Suprapubic skin (tissue), 4 donors: ENCODE measurements at regions not wholly inside any gene's neighbourhood (a gene's known extent, or its start where the extent isn't known, plus 50 kb on each side); places are given as distances from the start of the nearest gene placed in this dataset.

Experiments used
- DNase-seq, 2 donors: peaks; one replicate each; pipeline ENCODE4 v3.0.0-alpha.2; 2019; ENCODE audit warnings: low spot score in 2 of 2
- H3K27ac ChIP-seq: fragments of 200-600 bp; sonication (generic); one replicate; pipeline ENCODE4 v1.5.1; 2019
- H3K27me3 ChIP-seq: fragments of 200-600 bp; sonication (generic); one replicate; pipeline ENCODE4 v1.5.1; 2019
- H3K36me3 ChIP-seq: fragments of 200-600 bp; sonication (generic); one replicate; pipeline ENCODE4 v1.5.1; 2019
- H3K4me1 ChIP-seq: fragments of 200-600 bp; sonication (generic); one replicate; pipeline ENCODE4 v1.5.1; 2019
- H3K4me3 ChIP-seq: fragments of 200-600 bp; sonication (generic); one replicate; pipeline ENCODE4 v1.5.1; 2019; ENCODE audit warnings: mild to moderate bottlenecking
- H3K9me3 ChIP-seq: fragments of 200-600 bp; sonication (generic); one replicate; pipeline ENCODE4 v1.5.1; 2019
- EP300 ChIP-seq: sonication (generic); formaldehyde crosslinking; IDR thresholded peaks from one replicate; pipeline ENCODE4 v1.6.1; 2017; ENCODE audit warnings: antibody characterized with exemption
- POLR2A ChIP-seq, 2 donors: fragments of 450-650 bp; IDR thresholded peaks; one replicate each; pipeline ENCODE4 v1.6.1; 2017; ENCODE audit warnings: antibody characterized with exemption in 2 of 2, mild to moderate bottlenecking in 2 of 2, moderate library complexity in 2 of 2
- POLR2AphosphoS5 ChIP-seq, 3 donors: sonication (generic); formaldehyde crosslinking; IDR thresholded peaks; one replicate each; pipeline ENCODE4 v1.6.1; 2017; ENCODE audit warnings: antibody characterized with exemption in 3 of 3
- WGBS: methylation state at CpG from one replicate; pipeline ENCODE4 v1.1.5; 2018; 5-methylcytosine and 5-hydroxymethylcytosine counted together
- TF ChIP-seq, protein P1 (sequence below), 2 donors: fragments of 200-600 bp in 1 of 2; fragments of 450-650 bp in 1 of 2; sonication (generic) in 1 of 2; IDR thresholded peaks; one replicate each; pipeline ENCODE4 v1.5.1; 2016 to 2019; ENCODE audit warnings: antibody characterized with exemption in 2 of 2, mild to moderate bottlenecking in 1 of 2, moderate library complexity in 1 of 2

DNA sequence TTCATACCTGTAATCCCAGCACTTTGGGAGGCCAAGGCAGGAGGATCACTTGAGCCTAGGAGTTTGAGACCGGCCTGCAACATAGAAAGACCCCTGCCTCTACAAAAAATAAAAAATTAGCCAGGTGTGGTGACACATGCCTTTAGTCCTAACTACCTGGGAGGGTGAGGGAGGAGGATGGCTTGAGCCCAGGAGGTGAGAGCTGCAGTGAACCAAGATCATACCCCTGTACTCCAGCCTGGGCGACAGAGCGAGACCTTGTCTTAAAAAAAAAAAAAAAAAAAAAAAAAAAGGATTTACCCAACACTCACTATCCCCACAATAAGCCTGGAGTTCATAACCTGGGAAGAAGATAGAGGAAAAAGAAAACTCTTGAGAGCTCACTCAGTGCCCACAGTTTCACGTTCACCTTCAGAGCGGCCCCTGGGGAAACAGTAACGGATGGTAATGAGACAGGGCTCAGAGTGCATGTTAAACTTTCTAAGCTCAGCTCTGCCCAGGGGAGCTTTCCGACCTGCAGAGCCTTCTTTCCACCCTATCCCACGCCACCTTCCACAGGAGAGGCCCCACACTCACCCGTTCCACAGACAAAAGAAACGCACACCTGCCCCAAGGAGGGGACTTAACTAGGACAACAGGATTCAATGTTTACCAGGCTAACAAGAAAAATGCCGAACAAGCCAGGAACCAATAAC, 259.8 kb upstream of the KLF14 start:
- Histone ChIP-seq H3K9me3 (no peaks in the 10 kb centered on the region), H3K27me3 (no peaks in the 10 kb centered on the region), H3K4me1 (peaks cover 94% of the 10 kb centered on the region), H3K4me3 (peak overlapping the region; percentile 8), H3K36me3 (no peaks in the 10 kb centered on the region), H3K27ac (peak overlapping the region; percentile 92)
- TF ChIP-seq, protein P1, sequence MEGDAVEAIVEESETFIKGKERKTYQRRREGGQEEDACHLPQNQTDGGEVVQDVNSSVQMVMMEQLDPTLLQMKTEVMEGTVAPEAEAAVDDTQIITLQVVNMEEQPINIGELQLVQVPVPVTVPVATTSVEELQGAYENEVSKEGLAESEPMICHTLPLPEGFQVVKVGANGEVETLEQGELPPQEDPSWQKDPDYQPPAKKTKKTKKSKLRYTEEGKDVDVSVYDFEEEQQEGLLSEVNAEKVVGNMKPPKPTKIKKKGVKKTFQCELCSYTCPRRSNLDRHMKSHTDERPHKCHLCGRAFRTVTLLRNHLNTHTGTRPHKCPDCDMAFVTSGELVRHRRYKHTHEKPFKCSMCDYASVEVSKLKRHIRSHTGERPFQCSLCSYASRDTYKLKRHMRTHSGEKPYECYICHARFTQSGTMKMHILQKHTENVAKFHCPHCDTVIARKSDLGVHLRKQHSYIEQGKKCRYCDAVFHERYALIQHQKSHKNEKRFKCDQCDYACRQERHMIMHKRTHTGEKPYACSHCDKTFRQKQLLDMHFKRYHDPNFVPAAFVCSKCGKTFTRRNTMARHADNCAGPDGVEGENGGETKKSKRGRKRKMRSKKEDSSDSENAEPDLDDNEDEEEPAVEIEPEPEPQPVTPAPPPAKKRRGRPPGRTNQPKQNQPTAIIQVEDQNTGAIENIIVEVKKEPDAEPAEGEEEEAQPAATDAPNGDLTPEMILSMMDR (IDR thresholded peaks at IDR 0.05), result no peak
- no peak for TF ChIP-seq EP300
- TF ChIP-seq POLR2A (IDR thresholded peaks at IDR 0.05), result no peak
- TF ChIP-seq POLR2AphosphoS5 (IDR thresholded peaks at IDR 0.05), result no peak
- DNase-seq, result no peak
- WGBS, result 64% methylated on average over 11 of the region's 11 CpGs

DNA sequence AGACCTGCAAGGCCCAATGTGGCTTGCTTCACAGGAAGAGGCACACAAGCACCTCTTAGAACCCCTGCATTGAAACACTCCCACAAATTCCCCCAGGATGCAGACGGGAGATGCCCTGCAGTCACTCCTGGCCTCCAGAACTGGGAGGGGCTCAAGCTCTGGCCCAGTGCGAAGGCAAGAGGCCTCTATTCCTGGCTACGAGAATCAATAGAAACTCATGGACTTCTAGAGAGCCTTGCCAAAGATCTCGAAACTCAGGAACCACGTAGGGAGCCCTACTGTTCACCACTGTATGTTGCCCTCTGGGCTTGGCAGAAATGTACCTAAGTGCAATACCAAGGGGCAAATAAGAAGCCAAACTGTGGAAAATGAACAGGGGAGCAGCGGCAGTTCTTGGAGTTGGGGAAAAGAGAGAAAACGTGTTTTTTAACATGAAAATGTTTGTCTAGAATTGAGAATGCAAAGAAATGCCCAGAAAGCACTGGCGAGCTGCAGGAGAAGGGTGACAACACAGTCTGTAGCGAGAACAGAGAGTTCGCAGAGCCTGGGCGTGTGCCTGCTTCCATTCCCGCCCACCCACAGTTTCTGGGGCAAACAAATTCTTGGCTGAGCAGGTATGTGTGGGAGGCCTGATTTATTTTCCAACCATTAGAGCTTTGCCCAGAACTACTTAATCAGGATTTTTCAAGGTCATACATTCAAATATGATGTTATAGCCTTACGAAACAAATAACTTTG, 260.5 kb upstream of the KLF14 start:
- no peaks in the 10 kb centered on the region for H3K36me3 ChIP-seq
- peaks cover 94% of the 10 kb centered on the region for H3K4me1 ChIP-seq
- no peak for TF ChIP-seq EP300
- TF ChIP-seq, protein P1 (IDR thresholded peaks at IDR 0.05), result no peak
- peak in 1 of 3 donors; percentile 48 for TF ChIP-seq POLR2AphosphoS5 (IDR thresholded peaks at IDR 0.05)
- TF ChIP-seq POLR2A (IDR thresholded peaks at IDR 0.05), result no peak
- H3K27ac ChIP-seq, result peak overlapping the region; percentile 92
- H3K27me3 ChIP-seq, result no peaks in the 10 kb centered on the region
- no peak for DNase-seq
- 32% methylated on average over 13 of the region's 13 CpGs for WGBS
- peak overlapping the region; percentile 8 for H3K4me3 ChIP-seq
- H3K9me3 ChIP-seq, result no peaks in the 10 kb centered on the region

DNA sequence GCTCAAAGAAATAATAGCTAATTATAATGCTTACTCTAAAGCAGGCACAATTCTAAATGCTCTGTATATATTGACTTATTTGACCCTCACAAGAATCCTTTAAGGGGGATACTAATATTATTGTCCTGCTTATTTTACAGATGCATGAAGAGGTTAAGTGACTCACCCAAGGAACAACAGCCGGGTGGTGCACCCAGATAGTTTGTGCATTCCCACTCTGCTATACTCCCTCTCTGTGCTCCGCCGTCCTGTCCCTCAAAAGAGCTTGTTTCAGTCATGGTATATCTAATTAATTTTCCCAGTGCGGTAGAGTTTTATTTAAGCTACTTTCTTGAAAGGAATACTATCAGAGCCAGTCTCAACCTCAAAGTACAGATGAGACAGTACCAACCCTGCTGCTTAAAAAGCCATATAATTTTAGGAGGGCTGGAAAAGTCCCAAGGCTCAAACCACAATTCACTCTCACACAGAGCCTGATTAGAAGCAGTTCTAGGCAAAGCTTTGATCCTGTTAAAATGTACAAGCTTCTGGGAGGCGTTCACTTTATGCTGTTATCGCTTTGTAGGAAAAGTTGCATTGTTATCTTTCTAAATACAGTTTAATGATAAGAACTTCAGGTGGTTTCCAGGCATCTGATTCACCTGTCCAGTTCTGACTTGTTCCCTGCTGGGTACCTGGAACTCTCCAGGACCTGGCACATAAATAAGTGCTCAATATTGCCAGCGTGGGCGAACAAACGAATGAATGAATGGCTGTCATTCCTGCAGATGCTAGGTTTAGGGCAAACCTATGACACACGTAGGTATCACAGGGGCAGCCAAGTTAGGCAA, 261.5 kb upstream of the KLF14 start:
- no peak for DNase-seq
- Histone ChIP-seq H3K27me3 (no peaks in the 10 kb centered on the region), H3K36me3 (no peaks in the 10 kb centered on the region), H3K9me3 (no peaks in the 10 kb centered on the region), H3K4me3 (peak overlapping the region; percentile 8), H3K27ac (peak overlapping the region; percentile 92), H3K4me1 (peaks cover 94% of the 10 kb centered on the region)
- 25% methylated on average over 10 of the region's 10 CpGs for WGBS
- peak in 1 of 3 donors; percentile 22 for TF ChIP-seq POLR2AphosphoS5 (IDR thresholded peaks at IDR 0.05)
- TF ChIP-seq POLR2A (IDR thresholded peaks at IDR 0.05), result no peak
- TF ChIP-seq, protein P1 (IDR thresholded peaks at IDR 0.05), result peak in 1 of 2 donors; percentile 1
- no peak for TF ChIP-seq EP300

DNA sequence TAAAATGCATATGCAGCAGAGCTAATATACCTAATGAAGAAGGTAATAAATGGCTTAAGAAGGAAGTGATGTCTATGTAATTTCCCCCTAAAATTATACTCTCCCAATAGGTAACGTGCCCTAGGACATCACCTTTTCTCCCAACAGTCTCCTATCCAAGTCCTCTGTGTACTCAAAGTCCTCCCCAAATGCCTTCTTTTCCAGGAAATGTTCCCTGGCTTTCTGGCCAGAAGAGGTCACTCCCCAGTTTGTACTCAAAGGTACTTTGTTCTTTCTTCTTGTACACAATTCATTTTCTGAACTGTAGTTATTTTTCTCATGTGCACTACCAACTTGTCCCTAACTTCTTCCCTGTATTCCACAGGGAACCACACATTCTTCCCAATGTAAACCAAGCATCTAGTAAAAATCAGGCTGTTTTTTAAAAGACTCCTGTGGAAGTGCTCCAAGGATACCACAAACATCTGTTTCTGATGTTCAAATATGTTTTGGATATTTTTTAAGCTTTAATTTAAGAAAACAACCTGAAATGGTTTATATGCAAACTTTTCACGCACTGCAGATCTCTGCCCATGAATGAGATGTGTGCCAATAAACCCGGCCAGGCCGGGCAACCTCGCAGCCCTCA, 262.3 kb upstream of the KLF14 start:
- no peak for TF ChIP-seq EP300
- no peak for TF ChIP-seq POLR2A (IDR thresholded peaks at IDR 0.05)
- TF ChIP-seq, protein P1 (IDR thresholded peaks at IDR 0.05), result no peak
- TF ChIP-seq POLR2AphosphoS5 (IDR thresholded peaks at IDR 0.05), result no peak
- WGBS, result 27% methylated on average over 5 of the region's 5 CpGs

More for the DNA sequence above, 262.3 kb upstream of the KLF14 start:
- no peak for DNase-seq
- Histone ChIP-seq H3K27ac (peak overlapping the region; percentile 92), H3K9me3 (no peaks in the 10 kb centered on the region), H3K36me3 (no peaks in the 10 kb centered on the region), H3K4me1 (peaks cover 92% of the 10 kb centered on the region), H3K4me3 (peak overlapping the region; percentile 11), H3K27me3 (no peaks in the 10 kb centered on the region)
